ENCODE measurements at regions not wholly inside any gene's neighbourhood (a gene's known extent, or its start where the extent isn't known, plus 50 kb on each side); places are given as distances from the start of the nearest gene placed in this dataset.
A peak's percentile ranks its signal among the peaks of the same experiment; 100 is the strongest.

GRCh38 chr6:90413396-90413795 lies 116.8 kb upstream of the BACH2 start:
- CTCF ChIA-PET = no interaction called here
- TF ChIP-seq CTCF (conservative IDR thresholded peaks at IDR 0.05) (no peak), EZH2 (IDR thresholded peaks at IDR 0.05; ENCODE audit: low read depth) (no peak)
- Histone ChIP-seq H3K27ac (no peak overlapping the region), H3F3A (ENCODE audit: insufficient read depth, low read depth) (peaks cover 8% of the 10 kb centered on the region; the same call in 1 of the 2 replicates), H3K9me3 (ENCODE audit: insufficient read depth, low read depth) (no peaks in the 10 kb centered on the region), H4K20me1 (ENCODE audit: insufficient read depth) (no peaks in the 10 kb centered on the region), H3K9me2 (ENCODE audit: insufficient read depth) (no peaks in the 10 kb centered on the region), H2AFZ (no peak overlapping the region), H3K36me3 (ENCODE audit: low read depth) (no peaks in the 10 kb centered on the region), H3K4me2 (no peak overlapping the region), H3K79me2 (ENCODE audit: low read depth) (no peaks in the 10 kb centered on the region), H3K27me3 (ENCODE audit: insufficient read depth, low read depth) (no peaks in the 10 kb centered on the region), H3K4me3 (no peak overlapping the region), H3K4me1 (replicated peaks; ENCODE audit: insufficient read depth) (peaks cover 23% of the 10 kb centered on the region)
- no TSS peak for BruUV-seq (replicated peaks)
- POLR2A ChIA-PET (ENCODE audit: unreplicated experiment) = no interaction called here
- DNase-seq = no peak
- intact Hi-C loops (cut with micrococcal nuclease; ENCODE audit: unreplicated experiment) = loop anchor here (10.0 kb wide), 1 partner anchor 229 kb away; no protein-coding TSS in a partner anchor

GRCh38 chr6:90412538-90413369 lies 116.1 kb upstream of the BACH2 start:
- H3F3A ChIP-seq (ENCODE audit: insufficient read depth, low read depth) = peaks cover 8% of the 10 kb centered on the region; the same call in 1 of the 2 replicates
- H2AFZ ChIP-seq = no peak overlapping the region
- peaks cover 23% of the 10 kb centered on the region for H3K4me1 ChIP-seq (replicated peaks; ENCODE audit: insufficient read depth)
- H3K9me3 ChIP-seq (ENCODE audit: insufficient read depth, low read depth) = no peaks in the 10 kb centered on the region
- no peak overlapping the region for H3K4me2 ChIP-seq
- no peaks in the 10 kb centered on the region for H4K20me1 ChIP-seq (ENCODE audit: insufficient read depth)
- TF ChIP-seq CTCF (conservative IDR thresholded peaks at IDR 0.05) (no peak), EZH2 (IDR thresholded peaks at IDR 0.05; ENCODE audit: low read depth) (no peak)
- CTCF ChIA-PET = interaction anchor here (0.8 kb wide), 1 partner anchor 1040 kb away, joined by 3 read pairs; no protein-coding TSS in a partner anchor
- H3K27ac ChIP-seq = peak overlapping the region; percentile 73
- H3K4me3 ChIP-seq = no peak overlapping the region
- no peaks in the 10 kb centered on the region for H3K79me2 ChIP-seq (ENCODE audit: low read depth)
- no peaks in the 10 kb centered on the region for H3K27me3 ChIP-seq (ENCODE audit: insufficient read depth, low read depth)
- no peak for DNase-seq
- no peaks in the 10 kb centered on the region for H3K9me2 ChIP-seq (ENCODE audit: insufficient read depth)
- no peaks in the 10 kb centered on the region for H3K36me3 ChIP-seq (ENCODE audit: low read depth)
- intact Hi-C loops (cut with micrococcal nuclease; ENCODE audit: unreplicated experiment) = loop anchor here (10.0 kb wide), 1 partner anchor 228 kb away; no protein-coding TSS in a partner anchor
- POLR2A ChIA-PET (ENCODE audit: unreplicated experiment) = no interaction called here
- no TSS peak for BruUV-seq (replicated peaks)

GRCh38 chr6:90411292-90411781 lies 114.7 kb upstream of the BACH2 start:
- Histone ChIP-seq H3K4me2 (peak overlapping the region; percentile 65), H3K9me3 (ENCODE audit: insufficient read depth, low read depth) (no peaks in the 10 kb centered on the region), H3K4me3 (no peak overlapping the region), H3F3A (ENCODE audit: insufficient read depth, low read depth) (peaks cover 11% of the 10 kb centered on the region; the same call in 1 of the 2 replicates), H3K36me3 (ENCODE audit: low read depth) (no peaks in the 10 kb centered on the region), H3K79me2 (ENCODE audit: low read depth) (no peaks in the 10 kb centered on the region), H3K27me3 (ENCODE audit: insufficient read depth, low read depth) (no peaks in the 10 kb centered on the region), H2AFZ (no peak overlapping the region), H4K20me1 (ENCODE audit: insufficient read depth) (no peaks in the 10 kb centered on the region), H3K4me1 (replicated peaks; ENCODE audit: insufficient read depth) (peaks cover 28% of the 10 kb centered on the region), H3K9me2 (ENCODE audit: insufficient read depth) (no peaks in the 10 kb centered on the region), H3K27ac (peak overlapping the region; percentile 73)
- TF ChIP-seq EZH2 (IDR thresholded peaks at IDR 0.05; ENCODE audit: low read depth) (no peak), CTCF (conservative IDR thresholded peaks at IDR 0.05) (no peak)
- DNase-seq = peak; percentile 81 to 95
- intact Hi-C loops (cut with micrococcal nuclease; ENCODE audit: unreplicated experiment) = loop anchor here (1.0 to 10.0 kb wide), 5 partner anchors 42 to 227 kb away; partner anchors contain the start of gene BACH2
- POLR2A ChIA-PET (ENCODE audit: unreplicated experiment) = no interaction called here
- CTCF ChIA-PET = interaction anchor here (0.7 kb wide), 1 partner anchor 468 kb away, joined by 6 read pairs; no protein-coding TSS in a partner anchor
- BruUV-seq (replicated peaks) = no TSS peak

Measured in PC-9 (cell line).